ENCODE measurements at regions not wholly inside any gene's neighbourhood (a gene's known extent, or its start where the extent isn't known, plus 50 kb on each side); places are given as distances from the start of the nearest gene placed in this dataset.

- TF ChIP-seq SPI1 (IDR thresholded peaks at IDR 0.05; ENCODE audit: low read depth, low read length) (no peak), POLR2A (IDR thresholded peaks at IDR 0.05; ENCODE audit: low read depth, low read length) (no peak), POLR2AphosphoS5 (IDR thresholded peaks at IDR 0.05; ENCODE audit: low read depth, low read length) (no peak), TAF1 (IDR thresholded peaks at IDR 0.05; ENCODE audit: low read depth, low read length) (no peak)
These were observed 65.7 kb downstream of the TMEM30B start for GRCh38 chr14:61215222-61216020.

Measured in GM12891 (cell line).